ENCODE measurements at regions not wholly inside any gene's neighbourhood (a gene's known extent, or its start where the extent isn't known, plus 50 kb on each side); places are given as distances from the start of the nearest gene placed in this dataset.

DNA sequence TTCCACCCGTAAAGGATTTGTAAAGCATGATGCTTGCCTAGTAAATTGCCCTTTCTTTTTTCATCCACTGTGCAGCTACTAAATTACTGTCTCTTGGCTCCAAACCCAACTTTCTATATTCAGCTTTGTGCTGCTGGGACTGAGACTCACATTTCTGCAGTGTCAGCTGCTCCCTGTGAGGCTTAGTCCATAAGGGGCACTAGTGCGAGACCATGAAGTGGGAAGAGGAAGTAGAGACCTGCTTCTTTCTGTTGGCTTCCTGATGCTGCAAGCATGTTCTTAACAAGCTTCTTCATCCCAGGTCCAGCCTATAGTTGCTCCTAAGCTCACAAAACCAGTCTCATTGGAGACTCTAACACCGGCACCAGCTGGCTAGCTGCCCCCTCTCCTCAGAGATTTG is 74.9 kb upstream of the HS3ST2 start:
- no peak overlapping the region for H3K4me3 Mint-ChIP-seq
- peaks cover 23% of the 10 kb centered on the region for H3K27me3 Mint-ChIP-seq
- Histone ChIP-seq H3K4me3 (ENCODE audit: control extremely low read depth in 1 of 5, extremely low read depth in 1 of 5, insufficient read depth in 1 of 5, low read depth in 2 of 5, low read length in 4 of 5) (no peak overlapping the region), H3K4me1 (ENCODE audit: control insufficient read depth in 2 of 2, insufficient read depth in 2 of 2, low read length in 2 of 2) (no peaks in the 10 kb centered on the region), H2AFZ (ENCODE audit: insufficient read depth, low read depth, low read length, poor library complexity, severe bottlenecking) (no peak overlapping the region), H3K27me3 (replicated peaks in 1 of 4; ENCODE audit: control extremely low read depth in 1 of 4, control insufficient read depth in 3 of 4, insufficient read depth in 4 of 4, low read length in 3 of 4) (peaks cover 0 to 2% (median 0%) of the 10 kb centered on the region in 4 experiments), H3K79me2 (ENCODE audit: control insufficient read depth, insufficient read depth, low read length) (no peaks in the 10 kb centered on the region), H3K4me2 (replicated peaks; ENCODE audit: low read depth, low read length, poor library complexity, severe bottlenecking) (no peak overlapping the region), H3K27ac (ENCODE audit: low read length in 2 of 2) (no peak overlapping the region), H3K9me3 (ENCODE audit: control extremely low read depth in 1 of 3, control insufficient read depth in 2 of 3, insufficient read depth in 1 of 3, low read length in 2 of 3) (peaks cover 0 to 9% (median 0%) of the 10 kb centered on the region in 3 donors), H3K9ac (ENCODE audit: low read length) (no peak overlapping the region), H4K20me1 (ENCODE audit: control insufficient read depth, insufficient read depth, low read length, poor library complexity, severe bottlenecking) (no peaks in the 10 kb centered on the region), H3K36me3 (replicated peaks in 1 of 2; ENCODE audit: control extremely low read depth in 1 of 2, control insufficient read depth in 1 of 2, extremely low read depth in 1 of 2, insufficient read depth in 2 of 2, low read length in 1 of 2) (no peaks in the 10 kb centered on the region)
- intact Hi-C loops (cut with micrococcal nuclease), result no loop called here
- no peak overlapping the region for H3K27ac Mint-ChIP-seq
- WGBS (ENCODE audit: insufficient coverage), result 50% methylated on average over 2 of the region's 3 CpGs
- CTCF ChIA-PET, result interaction anchor here (0.7 to 0.8 kb wide), 2 partner anchors 12 to 47 kb away, joined by 3 read pairs; no protein-coding TSS in a partner anchor
- H3K9me3 Mint-ChIP-seq (ENCODE audit: insufficient read depth), result peaks cover 12% of the 10 kb centered on the region
- no peak for TF ChIP-seq EZH2 (IDR thresholded peaks at IDR 0.05; ENCODE audit: borderline replicate concordance, insufficient read depth, low read depth, low read length, poor library complexity, severe bottlenecking)
- TF ChIP-seq, protein P1, sequence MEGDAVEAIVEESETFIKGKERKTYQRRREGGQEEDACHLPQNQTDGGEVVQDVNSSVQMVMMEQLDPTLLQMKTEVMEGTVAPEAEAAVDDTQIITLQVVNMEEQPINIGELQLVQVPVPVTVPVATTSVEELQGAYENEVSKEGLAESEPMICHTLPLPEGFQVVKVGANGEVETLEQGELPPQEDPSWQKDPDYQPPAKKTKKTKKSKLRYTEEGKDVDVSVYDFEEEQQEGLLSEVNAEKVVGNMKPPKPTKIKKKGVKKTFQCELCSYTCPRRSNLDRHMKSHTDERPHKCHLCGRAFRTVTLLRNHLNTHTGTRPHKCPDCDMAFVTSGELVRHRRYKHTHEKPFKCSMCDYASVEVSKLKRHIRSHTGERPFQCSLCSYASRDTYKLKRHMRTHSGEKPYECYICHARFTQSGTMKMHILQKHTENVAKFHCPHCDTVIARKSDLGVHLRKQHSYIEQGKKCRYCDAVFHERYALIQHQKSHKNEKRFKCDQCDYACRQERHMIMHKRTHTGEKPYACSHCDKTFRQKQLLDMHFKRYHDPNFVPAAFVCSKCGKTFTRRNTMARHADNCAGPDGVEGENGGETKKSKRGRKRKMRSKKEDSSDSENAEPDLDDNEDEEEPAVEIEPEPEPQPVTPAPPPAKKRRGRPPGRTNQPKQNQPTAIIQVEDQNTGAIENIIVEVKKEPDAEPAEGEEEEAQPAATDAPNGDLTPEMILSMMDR (IDR thresholded peaks at IDR 0.05), result no peak
- no peaks in the 10 kb centered on the region for H3K4me1 Mint-ChIP-seq
- ATAC-seq (ENCODE audit: low read depth) (no peak), DNase-seq (no peak)
- POLR2A ChIA-PET, result no interaction called here

DNA sequence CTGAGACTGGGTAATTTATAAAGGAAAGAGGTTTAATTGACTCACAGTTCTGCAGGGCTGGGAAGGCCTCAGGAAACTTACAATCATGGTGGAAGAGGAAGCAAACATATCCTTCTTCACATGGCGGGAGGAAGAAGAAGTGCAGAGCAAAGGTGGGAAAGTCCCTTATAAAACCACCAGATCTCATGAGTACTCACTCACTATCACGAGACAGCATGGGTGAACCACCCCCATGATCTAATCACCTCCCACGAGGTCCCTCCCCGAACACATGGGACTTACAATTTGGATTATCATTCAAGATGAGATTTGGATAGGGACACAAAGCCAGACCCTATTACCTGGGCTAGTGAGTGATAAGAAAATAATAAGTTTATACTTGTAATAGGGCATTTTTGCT is 70.6 kb upstream of the HS3ST2 start:
- Histone ChIP-seq H3K79me2 (ENCODE audit: control insufficient read depth, insufficient read depth, low read length) (no peaks in the 10 kb centered on the region), H3K4me2 (replicated peaks; ENCODE audit: low read depth, low read length, poor library complexity, severe bottlenecking) (no peak overlapping the region), H3K36me3 (replicated peaks in 1 of 2; ENCODE audit: control extremely low read depth in 1 of 2, control insufficient read depth in 1 of 2, extremely low read depth in 1 of 2, insufficient read depth in 2 of 2, low read length in 1 of 2) (no peaks in the 10 kb centered on the region), H3K9ac (ENCODE audit: low read length) (no peak overlapping the region), H3K27ac (ENCODE audit: low read length in 2 of 2) (no peak overlapping the region), H2AFZ (ENCODE audit: insufficient read depth, low read depth, low read length, poor library complexity, severe bottlenecking) (no peak overlapping the region), H4K20me1 (ENCODE audit: control insufficient read depth, insufficient read depth, low read length, poor library complexity, severe bottlenecking) (no peaks in the 10 kb centered on the region), H3K9me3 (ENCODE audit: control extremely low read depth in 1 of 3, control insufficient read depth in 2 of 3, insufficient read depth in 1 of 3, low read length in 2 of 3) (peaks cover 0 to 14% (median 0%) of the 10 kb centered on the region in 3 donors), H3K4me3 (ENCODE audit: control extremely low read depth in 1 of 5, extremely low read depth in 1 of 5, insufficient read depth in 1 of 5, low read depth in 2 of 5, low read length in 4 of 5) (no peak overlapping the region), H3K4me1 (ENCODE audit: control insufficient read depth in 2 of 2, insufficient read depth in 2 of 2, low read length in 2 of 2) (no peaks in the 10 kb centered on the region), H3K27me3 (replicated peaks in 1 of 4; ENCODE audit: control extremely low read depth in 1 of 4, control insufficient read depth in 3 of 4, insufficient read depth in 4 of 4, low read length in 3 of 4) (no peaks in the 10 kb centered on the region)
- POLR2A ChIA-PET, result no interaction called here
- intact Hi-C loops (cut with micrococcal nuclease), result no loop called here
- CTCF ChIA-PET, result no interaction called here
- TF ChIP-seq, protein P1 (IDR thresholded peaks at IDR 0.05), result no peak
- TF ChIP-seq EZH2 (IDR thresholded peaks at IDR 0.05; ENCODE audit: borderline replicate concordance, insufficient read depth, low read depth, low read length, poor library complexity, severe bottlenecking), result no peak
- WGBS (ENCODE audit: insufficient coverage), result no CpG with 5 or more reads among the region's 4 CpGs
- H3K4me1 Mint-ChIP-seq, result no peaks in the 10 kb centered on the region
- peaks cover 19% of the 10 kb centered on the region for H3K9me3 Mint-ChIP-seq (ENCODE audit: insufficient read depth)
- peak overlapping the region; percentile 53 for H3K27ac Mint-ChIP-seq
- peaks cover 27% of the 10 kb centered on the region for H3K27me3 Mint-ChIP-seq
- DNase-seq (peak; percentile 12), ATAC-seq (ENCODE audit: low read depth) (no peak)
- H3K4me3 Mint-ChIP-seq, result no peak overlapping the region

All from B cell (primary cell).